H1 (cell line): ENCODE measurements at regions not wholly inside any gene's neighbourhood (a gene's known extent, or its start where the extent isn't known, plus 50 kb on each side); places are given as distances from the start of the nearest gene placed in this dataset.

Experiments used
- RAD21 ChIP-seq, 2 experiments: IDR thresholded peaks in 1 of 2; conservative IDR thresholded peaks in 1 of 2; 2 replicates each; pipeline ENCODE4 v1.6.1; 2011; ENCODE audit warnings: low read depth in 2 of 2, low read length in 2 of 2, improper control_type of control experiment in 1 of 2, inconsistent platforms in 1 of 2, mild to moderate bottlenecking in 1 of 2, moderate library complexity in 1 of 2
- TAF1 ChIP-seq: IDR thresholded peaks from 2 replicates; pipeline ENCODE4 v1.6.1; 2011; ENCODE audit warnings: mild to moderate bottlenecking, low read depth, low read length
- TF ChIP-seq, protein P1 (sequence below), 3 experiments: IDR thresholded peaks; 1 replicate in 2 of 3; 2 replicates in 1 of 3; pipeline versions ENCODE4 v1.5.1 to v1.6.1; 2011; ENCODE audit warnings: low read length in 3 of 3, mild to moderate bottlenecking in 3 of 3, inconsistent platforms in 2 of 3, low read depth in 1 of 3, moderate library complexity in 1 of 3; ENCODE audit not compliant: insufficient read depth in 1 of 3; ENCODE audit errors: control extremely low read depth in 1 of 3

- TF ChIP-seq, protein P1, sequence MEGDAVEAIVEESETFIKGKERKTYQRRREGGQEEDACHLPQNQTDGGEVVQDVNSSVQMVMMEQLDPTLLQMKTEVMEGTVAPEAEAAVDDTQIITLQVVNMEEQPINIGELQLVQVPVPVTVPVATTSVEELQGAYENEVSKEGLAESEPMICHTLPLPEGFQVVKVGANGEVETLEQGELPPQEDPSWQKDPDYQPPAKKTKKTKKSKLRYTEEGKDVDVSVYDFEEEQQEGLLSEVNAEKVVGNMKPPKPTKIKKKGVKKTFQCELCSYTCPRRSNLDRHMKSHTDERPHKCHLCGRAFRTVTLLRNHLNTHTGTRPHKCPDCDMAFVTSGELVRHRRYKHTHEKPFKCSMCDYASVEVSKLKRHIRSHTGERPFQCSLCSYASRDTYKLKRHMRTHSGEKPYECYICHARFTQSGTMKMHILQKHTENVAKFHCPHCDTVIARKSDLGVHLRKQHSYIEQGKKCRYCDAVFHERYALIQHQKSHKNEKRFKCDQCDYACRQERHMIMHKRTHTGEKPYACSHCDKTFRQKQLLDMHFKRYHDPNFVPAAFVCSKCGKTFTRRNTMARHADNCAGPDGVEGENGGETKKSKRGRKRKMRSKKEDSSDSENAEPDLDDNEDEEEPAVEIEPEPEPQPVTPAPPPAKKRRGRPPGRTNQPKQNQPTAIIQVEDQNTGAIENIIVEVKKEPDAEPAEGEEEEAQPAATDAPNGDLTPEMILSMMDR (IDR thresholded peaks at IDR 0.05; ENCODE audit: control extremely low read depth in 1 of 3, insufficient read depth in 1 of 3, low read depth in 1 of 3, low read length in 3 of 3) = no peak
- no peak for TF ChIP-seq RAD21 (IDR thresholded peaks at IDR 0.05 in 1 of 2, conservative IDR thresholded peaks at IDR 0.05 in 1 of 2; ENCODE audit: low read depth in 2 of 2, low read length in 2 of 2)
- no peak for TF ChIP-seq TAF1
- TF ChIP-seq, all 59 proteins: peak for 0
Observed at GRCh38 chr5:67969631-67970030, 245.9 kb upstream of the PIK3R1 start (continued).
